Hepatocyte (in vitro differentiated cells): ENCODE measurements at regions not wholly inside any gene's neighbourhood (a gene's known extent, or its start where the extent isn't known, plus 50 kb on each side); places are given as distances from the start of the nearest gene placed in this dataset.

Source experiments
- EZH2 ChIP-seq: fragments of 200-600 bp; sonication (generic); IDR thresholded peaks from 2 replicates; pipeline ENCODE4 v1.6.1; 2016; ENCODE audit warnings: antibody characterized with exemption, mild to moderate bottlenecking, borderline replicate concordance
- EZH2phosphoT487 ChIP-seq: fragments of 200-600 bp; sonication (generic); IDR thresholded peaks from one replicate; pipeline ENCODE4 v1.6.1; 2018; ENCODE audit warnings: antibody characterized with exemption, mild to moderate bottlenecking, low read depth, moderate library complexity; ENCODE audit not compliant: unreplicated experiment, severe bottlenecking
- TF ChIP-seq, protein P1 (sequence below): fragments of 200-600 bp; sonication (generic); IDR thresholded peaks from 2 replicates; pipeline ENCODE4 v1.5.1; 2016; ENCODE audit warnings: antibody characterized with exemption, mild to moderate bottlenecking; ENCODE audit not compliant: poor library complexity

DNA sequence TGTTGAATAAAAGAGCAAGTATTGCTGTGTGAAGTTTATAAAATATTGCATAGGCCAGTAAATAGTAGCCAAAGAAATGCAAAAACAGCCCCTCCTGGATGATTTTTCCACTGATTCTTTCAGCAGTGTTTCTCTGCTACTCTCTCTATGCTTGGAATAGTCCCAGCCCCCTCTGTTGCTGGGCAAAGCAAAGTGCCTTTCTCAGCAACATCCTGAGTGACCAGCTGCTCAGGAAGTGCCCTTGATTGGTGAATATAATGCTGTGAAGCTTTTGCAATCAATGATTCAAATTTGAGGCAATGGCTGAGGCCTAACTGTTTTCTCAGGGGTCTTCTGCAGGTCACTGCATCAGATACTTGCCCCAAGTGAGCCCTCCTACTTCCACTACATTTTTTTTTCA is 656.7 kb downstream of the ZNF674 start:
- no peak for TF ChIP-seq EZH2
- TF ChIP-seq, protein P1, sequence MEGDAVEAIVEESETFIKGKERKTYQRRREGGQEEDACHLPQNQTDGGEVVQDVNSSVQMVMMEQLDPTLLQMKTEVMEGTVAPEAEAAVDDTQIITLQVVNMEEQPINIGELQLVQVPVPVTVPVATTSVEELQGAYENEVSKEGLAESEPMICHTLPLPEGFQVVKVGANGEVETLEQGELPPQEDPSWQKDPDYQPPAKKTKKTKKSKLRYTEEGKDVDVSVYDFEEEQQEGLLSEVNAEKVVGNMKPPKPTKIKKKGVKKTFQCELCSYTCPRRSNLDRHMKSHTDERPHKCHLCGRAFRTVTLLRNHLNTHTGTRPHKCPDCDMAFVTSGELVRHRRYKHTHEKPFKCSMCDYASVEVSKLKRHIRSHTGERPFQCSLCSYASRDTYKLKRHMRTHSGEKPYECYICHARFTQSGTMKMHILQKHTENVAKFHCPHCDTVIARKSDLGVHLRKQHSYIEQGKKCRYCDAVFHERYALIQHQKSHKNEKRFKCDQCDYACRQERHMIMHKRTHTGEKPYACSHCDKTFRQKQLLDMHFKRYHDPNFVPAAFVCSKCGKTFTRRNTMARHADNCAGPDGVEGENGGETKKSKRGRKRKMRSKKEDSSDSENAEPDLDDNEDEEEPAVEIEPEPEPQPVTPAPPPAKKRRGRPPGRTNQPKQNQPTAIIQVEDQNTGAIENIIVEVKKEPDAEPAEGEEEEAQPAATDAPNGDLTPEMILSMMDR, result no peak
- no peak for TF ChIP-seq EZH2phosphoT487
